ENCODE measurements at regions not wholly inside any gene's neighbourhood (a gene's known extent, or its start where the extent isn't known, plus 50 kb on each side); places are given as distances from the start of the nearest gene placed in this dataset.

DNA sequence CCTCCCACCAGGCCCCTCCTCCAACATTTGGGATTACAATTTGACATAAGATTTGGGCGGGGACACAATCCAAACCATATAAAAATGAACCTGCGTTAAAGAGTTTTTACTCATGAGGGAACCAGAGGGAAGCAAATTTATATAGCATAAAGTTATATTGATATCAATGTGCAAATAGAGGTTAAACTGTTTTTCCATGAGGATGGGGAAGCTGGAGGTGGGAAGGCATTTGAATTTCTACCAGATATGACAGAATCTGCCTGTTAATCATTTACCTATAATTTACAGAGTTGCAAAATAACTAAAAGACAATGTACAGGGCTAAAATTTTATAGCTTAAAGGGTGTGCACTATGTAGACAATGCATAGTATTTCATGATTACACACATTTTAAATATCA lies 322.0 kb upstream of the FKBP1C start:
- H3K9ac ChIP-seq (ENCODE audit: low read length), result no peak overlapping the region
- H2AFZ ChIP-seq (ENCODE audit: insufficient read depth, low read depth, low read length, poor library complexity, severe bottlenecking), result no peak overlapping the region
- TF ChIP-seq EZH2 (IDR thresholded peaks at IDR 0.05; ENCODE audit: borderline replicate concordance, insufficient read depth, low read depth, low read length, poor library complexity, severe bottlenecking) (no peak), CTCF (IDR thresholded peaks at IDR 0.05) (no peak)
- WGBS (ENCODE audit: insufficient coverage), result no CpG with 5 or more reads among the region's 2 CpGs
- H3K9me3 ChIP-seq (ENCODE audit: control extremely low read depth in 1 of 3, control insufficient read depth in 2 of 3, insufficient read depth in 1 of 3, low read length in 2 of 3), result no peaks in the 10 kb centered on the region
- ChIA-PET POLR2A (no interaction called here), CTCF (no interaction called here)
- no peak overlapping the region for H3K27ac ChIP-seq (ENCODE audit: low read length in 2 of 2)
- Mint-ChIP-seq H3K4me1 (no peaks in the 10 kb centered on the region), H3K4me3 (no peak overlapping the region), H3K27ac (no peak overlapping the region), H3K9me3 (ENCODE audit: insufficient read depth) (no peaks in the 10 kb centered on the region), H3K27me3 (no peaks in the 10 kb centered on the region)
- H3K4me1 ChIP-seq (ENCODE audit: control insufficient read depth in 2 of 2, insufficient read depth in 2 of 2, low read length in 2 of 2), result no peaks in the 10 kb centered on the region
- no peaks in the 10 kb centered on the region for H3K79me2 ChIP-seq (ENCODE audit: control insufficient read depth, insufficient read depth, low read length)
- H3K27me3 ChIP-seq (replicated peaks in 1 of 4; ENCODE audit: control extremely low read depth in 1 of 4, control insufficient read depth in 3 of 4, insufficient read depth in 4 of 4, low read length in 3 of 4), result no peaks in the 10 kb centered on the region
- H3K36me3 ChIP-seq (replicated peaks in 1 of 2; ENCODE audit: control extremely low read depth in 1 of 2, control insufficient read depth in 1 of 2, extremely low read depth in 1 of 2, insufficient read depth in 2 of 2, low read length in 1 of 2), result no peaks in the 10 kb centered on the region
- H3K4me2 ChIP-seq (replicated peaks; ENCODE audit: low read depth, low read length, poor library complexity, severe bottlenecking), result no peak overlapping the region
- intact Hi-C loops (cut with micrococcal nuclease), result no loop called here
- no peak overlapping the region for H3K4me3 ChIP-seq (ENCODE audit: control extremely low read depth in 1 of 5, extremely low read depth in 1 of 5, insufficient read depth in 1 of 5, low read depth in 2 of 5, low read length in 4 of 5)
- ATAC-seq (ENCODE audit: low read depth) (no peak), DNase-seq (no peak)
- no peaks in the 10 kb centered on the region for H4K20me1 ChIP-seq (ENCODE audit: control insufficient read depth, insufficient read depth, low read length, poor library complexity, severe bottlenecking)

DNA sequence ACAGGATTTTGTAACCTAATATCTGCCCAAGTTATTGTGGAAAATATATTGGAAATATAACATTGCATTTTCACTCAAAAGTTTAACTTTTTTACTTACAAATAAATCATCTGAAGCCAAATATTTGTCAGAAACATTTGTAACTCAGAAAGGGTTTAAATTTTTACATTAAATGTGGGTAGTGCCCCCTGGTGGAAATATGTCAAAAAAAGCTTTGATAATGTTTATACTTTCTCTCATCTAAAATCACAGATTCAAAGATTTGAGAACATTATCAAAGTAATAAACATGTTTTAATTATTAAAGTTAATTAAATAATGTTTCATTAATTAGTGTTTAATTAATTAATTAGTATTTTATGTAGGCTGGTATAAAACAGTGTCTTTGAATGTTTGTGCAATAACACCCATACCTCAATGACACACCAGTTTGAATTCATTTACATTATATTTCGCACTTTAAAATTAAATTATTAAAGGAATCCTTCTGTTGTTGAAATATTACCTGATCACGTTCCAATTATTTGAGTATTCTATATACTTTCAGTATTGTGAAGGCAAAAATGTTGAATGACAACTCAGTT lies 320.1 kb upstream of the FKBP1C start:
- no CpG with 5 or more reads among the region's 2 CpGs for WGBS (ENCODE audit: insufficient coverage)
- intact Hi-C loops (cut with micrococcal nuclease), result loop anchor here (5.0 kb wide), 1 partner anchor 1084 kb away; no protein-coding TSS in a partner anchor

More for the DNA sequence above, 320.1 kb upstream of the FKBP1C start:
- Histone ChIP-seq H4K20me1 (ENCODE audit: control insufficient read depth, insufficient read depth, low read length, poor library complexity, severe bottlenecking) (no peaks in the 10 kb centered on the region), H3K9me3 (ENCODE audit: control extremely low read depth in 1 of 3, control insufficient read depth in 2 of 3, insufficient read depth in 1 of 3, low read length in 2 of 3) (no peaks in the 10 kb centered on the region), H3K36me3 (replicated peaks in 1 of 2; ENCODE audit: control extremely low read depth in 1 of 2, control insufficient read depth in 1 of 2, extremely low read depth in 1 of 2, insufficient read depth in 2 of 2, low read length in 1 of 2) (no peaks in the 10 kb centered on the region), H3K79me2 (ENCODE audit: control insufficient read depth, insufficient read depth, low read length) (no peaks in the 10 kb centered on the region), H3K27me3 (replicated peaks in 1 of 4; ENCODE audit: control extremely low read depth in 1 of 4, control insufficient read depth in 3 of 4, insufficient read depth in 4 of 4, low read length in 3 of 4) (no peaks in the 10 kb centered on the region), H2AFZ (ENCODE audit: insufficient read depth, low read depth, low read length, poor library complexity, severe bottlenecking) (no peak overlapping the region), H3K9ac (ENCODE audit: low read length) (no peak overlapping the region), H3K27ac (ENCODE audit: low read length in 2 of 2) (no peak overlapping the region), H3K4me2 (replicated peaks; ENCODE audit: low read depth, low read length, poor library complexity, severe bottlenecking) (no peak overlapping the region), H3K4me1 (ENCODE audit: control insufficient read depth in 2 of 2, insufficient read depth in 2 of 2, low read length in 2 of 2) (no peaks in the 10 kb centered on the region), H3K4me3 (ENCODE audit: control extremely low read depth in 1 of 5, extremely low read depth in 1 of 5, insufficient read depth in 1 of 5, low read depth in 2 of 5, low read length in 4 of 5) (no peak overlapping the region)
- no peak overlapping the region for H3K4me3 Mint-ChIP-seq
- H3K27me3 Mint-ChIP-seq, result no peaks in the 10 kb centered on the region
- no peaks in the 10 kb centered on the region for H3K9me3 Mint-ChIP-seq (ENCODE audit: insufficient read depth)
- DNase-seq (peak; percentile 2), ATAC-seq (ENCODE audit: low read depth) (no peak)
- POLR2A ChIA-PET, result no interaction called here
- TF ChIP-seq CTCF (IDR thresholded peaks at IDR 0.05) (peak; percentile 57), EZH2 (IDR thresholded peaks at IDR 0.05; ENCODE audit: borderline replicate concordance, insufficient read depth, low read depth, low read length, poor library complexity, severe bottlenecking) (no peak)
- H3K27ac Mint-ChIP-seq, result no peak overlapping the region
- CTCF ChIA-PET, result no interaction called here
- H3K4me1 Mint-ChIP-seq, result no peaks in the 10 kb centered on the region

All from B cell (primary cell).